T-helper 22 cell (primary cell): ENCODE measurements at regions not wholly inside any gene's neighbourhood (a gene's known extent, or its start where the extent isn't known, plus 50 kb on each side); places are given as distances from the start of the nearest gene placed in this dataset.

ENCODE experiments used
- DNase-seq: peaks from one replicate; pipeline ENCODE4 v3.0.0-alpha.2; 2020; ENCODE audit warnings: low read depth

GRCh38 chr1:29664711-29665110 lies 428.4 kb downstream of the PTPRU start:
- DNase-seq = no peak

GRCh38 chr1:29658688-29659087 lies 422.4 kb downstream of the PTPRU start:
- DNase-seq = no peak

- DNase-seq = no peak
These were observed 421.5 kb downstream of the PTPRU start for GRCh38 chr1:29657816-29658215.

GRCh38 chr1:29655945-29656850 lies 419.9 kb downstream of the PTPRU start:
- DNase-seq = no peak

GRCh38 chr1:29655145-29655544 lies 418.8 kb downstream of the PTPRU start:
- no peak for DNase-seq

- no peak for DNase-seq
These were observed 417.6 kb downstream of the PTPRU start for GRCh38 chr1:29653886-29654450.

GRCh38 chr1:29653034-29653810 lies 416.9 kb downstream of the PTPRU start:
- DNase-seq = no peak

GRCh38 chr1:29651684-29652665 lies 415.7 kb downstream of the PTPRU start:
- DNase-seq = no peak

GRCh38 chr1:29651246-29651645 lies 414.9 kb downstream of the PTPRU start:
- DNase-seq = no peak

- no peak for DNase-seq
These were observed 414.2 kb downstream of the PTPRU start for GRCh38 chr1:29650476-29650875.

GRCh38 chr1:29650041-29650400 lies 413.7 kb downstream of the PTPRU start:
- no peak for DNase-seq

GRCh38 chr1:29649189-29650040 lies 413.1 kb downstream of the PTPRU start:
- no peak for DNase-seq

GRCh38 chr1:29648798-29649188 lies 412.5 kb downstream of the PTPRU start:
- no peak for DNase-seq

- no peak for DNase-seq
These were observed 411.7 kb downstream of the PTPRU start for GRCh38 chr1:29648026-29648425.

GRCh38 chr1:29647581-29647980 lies 411.3 kb downstream of the PTPRU start:
- no peak for DNase-seq

GRCh38 chr1:29646161-29646775 lies 409.9 kb downstream of the PTPRU start:
- no peak for DNase-seq

GRCh38 chr1:29645586-29645985 lies 409.3 kb downstream of the PTPRU start:
- no peak for DNase-seq

GRCh38 chr1:29644812-29645211 lies 408.5 kb downstream of the PTPRU start:
- no peak for DNase-seq

GRCh38 chr1:29643838-29644440 lies 407.6 kb downstream of the PTPRU start:
- no peak for DNase-seq

- DNase-seq = no peak
These were observed 407.0 kb downstream of the PTPRU start for GRCh38 chr1:29643281-29643680.
